ENCODE measurements at regions not wholly inside any gene's neighbourhood (a gene's known extent, or its start where the extent isn't known, plus 50 kb on each side); places are given as distances from the start of the nearest gene placed in this dataset.

DNA sequence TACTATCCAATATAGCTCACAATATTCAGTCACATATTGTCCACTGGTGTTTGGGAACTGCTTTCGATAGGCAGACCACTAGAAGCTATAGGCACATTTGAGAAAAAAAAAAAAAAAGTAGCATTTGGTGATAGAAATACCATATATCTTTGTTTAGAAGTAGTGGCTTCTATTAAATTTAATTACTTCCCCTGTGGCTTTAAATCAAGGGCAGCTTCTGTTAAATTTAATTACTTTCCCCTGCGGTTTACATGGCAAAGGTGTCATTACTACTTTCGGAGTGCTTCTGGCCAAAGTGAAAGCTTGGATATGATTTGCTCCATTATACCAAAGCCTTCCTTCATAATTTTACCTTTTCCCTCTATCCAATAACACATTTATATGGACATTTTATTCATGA lies 229.9 kb downstream of the TTLL7 start:
- DNase-seq, result no peak
- no peaks in the 10 kb centered on the region for H3K9me3 ChIP-seq (replicated peaks in 1 of 3)
- 78 to 82% (median 79%) methylated on average over 3 of the region's 3 CpGs for WGBS, 4 donors
- TF ChIP-seq, protein P1, sequence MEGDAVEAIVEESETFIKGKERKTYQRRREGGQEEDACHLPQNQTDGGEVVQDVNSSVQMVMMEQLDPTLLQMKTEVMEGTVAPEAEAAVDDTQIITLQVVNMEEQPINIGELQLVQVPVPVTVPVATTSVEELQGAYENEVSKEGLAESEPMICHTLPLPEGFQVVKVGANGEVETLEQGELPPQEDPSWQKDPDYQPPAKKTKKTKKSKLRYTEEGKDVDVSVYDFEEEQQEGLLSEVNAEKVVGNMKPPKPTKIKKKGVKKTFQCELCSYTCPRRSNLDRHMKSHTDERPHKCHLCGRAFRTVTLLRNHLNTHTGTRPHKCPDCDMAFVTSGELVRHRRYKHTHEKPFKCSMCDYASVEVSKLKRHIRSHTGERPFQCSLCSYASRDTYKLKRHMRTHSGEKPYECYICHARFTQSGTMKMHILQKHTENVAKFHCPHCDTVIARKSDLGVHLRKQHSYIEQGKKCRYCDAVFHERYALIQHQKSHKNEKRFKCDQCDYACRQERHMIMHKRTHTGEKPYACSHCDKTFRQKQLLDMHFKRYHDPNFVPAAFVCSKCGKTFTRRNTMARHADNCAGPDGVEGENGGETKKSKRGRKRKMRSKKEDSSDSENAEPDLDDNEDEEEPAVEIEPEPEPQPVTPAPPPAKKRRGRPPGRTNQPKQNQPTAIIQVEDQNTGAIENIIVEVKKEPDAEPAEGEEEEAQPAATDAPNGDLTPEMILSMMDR (IDR thresholded peaks at IDR 0.05), result no peak
- no peak for TF ChIP-seq POLR2A (IDR thresholded peaks at IDR 0.05)
- no peaks in the 10 kb centered on the region for H3K27me3 ChIP-seq
- H3K36me3 ChIP-seq (replicated peaks in 1 of 2), result no peaks in the 10 kb centered on the region
- intact Hi-C loops (cut with DNase I), result no loop called here
- H3K27ac ChIP-seq, result no peak overlapping the region
- no peak overlapping the region for H3K4me3 ChIP-seq
- H3K4me1 ChIP-seq (replicated peaks in 1 of 2), result no peaks in the 10 kb centered on the region

DNA sequence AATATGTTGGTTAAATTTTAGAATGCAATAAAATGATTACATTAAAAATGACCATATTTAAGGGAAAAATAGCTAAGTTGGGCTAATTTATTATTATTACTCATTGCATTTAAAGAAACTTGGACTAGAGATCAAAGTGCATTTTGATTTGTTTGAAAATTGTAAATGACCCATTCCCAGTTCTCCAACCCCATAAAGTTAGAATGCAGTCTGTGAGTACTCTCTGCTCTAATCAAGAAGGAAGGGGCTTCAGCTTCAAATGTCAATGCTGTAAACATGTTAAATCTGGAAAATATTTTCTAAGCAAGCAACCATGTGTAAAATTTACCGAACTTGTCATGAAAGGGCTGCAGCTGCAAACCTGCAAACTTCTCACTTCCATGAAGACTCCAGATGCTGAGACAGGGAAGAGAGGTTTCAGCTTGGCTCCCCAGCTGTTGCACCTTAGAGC lies 232.7 kb downstream of the TTLL7 start:
- no peak overlapping the region for H3K27ac ChIP-seq
- no peak for DNase-seq
- H3K4me3 ChIP-seq, result no peak overlapping the region
- no peaks in the 10 kb centered on the region for H3K4me1 ChIP-seq (replicated peaks in 1 of 2)
- intact Hi-C loops (cut with DNase I), result no loop called here
- no peak for TF ChIP-seq POLR2A (IDR thresholded peaks at IDR 0.05)
- H3K36me3 ChIP-seq (replicated peaks in 1 of 2), result no peaks in the 10 kb centered on the region
- no peaks in the 10 kb centered on the region for H3K27me3 ChIP-seq
- 79 to 90% (median 86%) methylated on average over 1 of the region's 1 CpG for WGBS, 4 donors
- H3K9me3 ChIP-seq (replicated peaks in 1 of 3), result no peaks in the 10 kb centered on the region

DNA sequence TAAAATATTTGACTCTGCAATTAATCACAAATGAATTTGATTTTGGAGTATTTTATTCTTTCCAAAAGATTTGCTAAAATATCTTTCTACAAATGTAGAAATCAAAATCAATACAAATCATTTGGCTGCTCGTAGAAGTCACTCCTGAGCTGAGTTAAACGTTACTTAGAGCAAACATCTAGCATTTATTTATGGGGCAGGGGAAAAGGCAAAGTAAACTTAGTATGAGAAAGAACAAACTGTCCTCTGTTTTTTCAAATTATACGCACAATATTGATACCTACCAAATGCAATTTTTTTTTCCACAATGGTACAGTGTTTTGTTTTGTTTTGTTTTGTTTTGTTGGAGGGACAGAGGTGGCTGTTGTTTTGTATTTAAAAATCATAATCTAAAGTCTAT lies 233.8 kb downstream of the TTLL7 start:
- DNase-seq, result no peak
- intact Hi-C loops (cut with DNase I), result no loop called here
- Histone ChIP-seq H3K27ac (no peak overlapping the region), H3K4me1 (replicated peaks in 1 of 2) (no peaks in the 10 kb centered on the region), H3K36me3 (replicated peaks in 1 of 2) (no peaks in the 10 kb centered on the region), H3K9me3 (replicated peaks in 1 of 3) (no peaks in the 10 kb centered on the region), H3K27me3 (no peaks in the 10 kb centered on the region), H3K4me3 (no peak overlapping the region)
- 86 to 93% (median 89%) methylated on average over 3 of the region's 3 CpGs for WGBS, 4 donors
- TF ChIP-seq, protein P1 (IDR thresholded peaks at IDR 0.05), result no peak
- no peak for TF ChIP-seq POLR2A (IDR thresholded peaks at IDR 0.05)

DNA sequence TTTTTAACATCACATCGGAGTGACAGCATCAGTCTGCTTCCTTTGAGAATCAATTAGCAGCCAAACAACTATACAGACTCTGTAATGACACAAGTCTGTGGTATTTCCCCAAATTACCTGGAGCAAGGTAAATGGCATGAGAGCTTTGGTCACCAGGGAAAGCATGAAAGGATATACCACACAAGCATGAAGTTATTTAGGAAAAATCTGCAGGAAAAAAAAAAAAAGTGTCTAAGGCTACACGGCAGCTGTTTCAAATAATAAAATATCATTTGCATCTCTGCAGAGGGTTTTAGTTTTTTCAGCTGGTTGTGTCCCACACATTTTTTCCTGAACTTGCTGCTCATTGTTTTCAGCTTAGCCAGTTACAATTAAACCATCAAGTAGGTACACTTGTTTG lies 234.7 kb downstream of the TTLL7 start:
- no peak overlapping the region for H3K27ac ChIP-seq
- DNase-seq, result no peak
- H3K4me3 ChIP-seq, result no peak overlapping the region
- H3K36me3 ChIP-seq (replicated peaks in 1 of 2), result no peaks in the 10 kb centered on the region
- H3K9me3 ChIP-seq (replicated peaks in 1 of 3), result no peaks in the 10 kb centered on the region
- TF ChIP-seq POLR2A (IDR thresholded peaks at IDR 0.05), result no peak
- TF ChIP-seq, protein P1 (IDR thresholded peaks at IDR 0.05), result no peak
- intact Hi-C loops (cut with DNase I), result no loop called here
- no peaks in the 10 kb centered on the region for H3K27me3 ChIP-seq
- no peaks in the 10 kb centered on the region for H3K4me1 ChIP-seq (replicated peaks in 1 of 2)
- 75 to 88% (median 84%) methylated on average over 2 of the region's 2 CpGs for WGBS, 4 donors

DNA sequence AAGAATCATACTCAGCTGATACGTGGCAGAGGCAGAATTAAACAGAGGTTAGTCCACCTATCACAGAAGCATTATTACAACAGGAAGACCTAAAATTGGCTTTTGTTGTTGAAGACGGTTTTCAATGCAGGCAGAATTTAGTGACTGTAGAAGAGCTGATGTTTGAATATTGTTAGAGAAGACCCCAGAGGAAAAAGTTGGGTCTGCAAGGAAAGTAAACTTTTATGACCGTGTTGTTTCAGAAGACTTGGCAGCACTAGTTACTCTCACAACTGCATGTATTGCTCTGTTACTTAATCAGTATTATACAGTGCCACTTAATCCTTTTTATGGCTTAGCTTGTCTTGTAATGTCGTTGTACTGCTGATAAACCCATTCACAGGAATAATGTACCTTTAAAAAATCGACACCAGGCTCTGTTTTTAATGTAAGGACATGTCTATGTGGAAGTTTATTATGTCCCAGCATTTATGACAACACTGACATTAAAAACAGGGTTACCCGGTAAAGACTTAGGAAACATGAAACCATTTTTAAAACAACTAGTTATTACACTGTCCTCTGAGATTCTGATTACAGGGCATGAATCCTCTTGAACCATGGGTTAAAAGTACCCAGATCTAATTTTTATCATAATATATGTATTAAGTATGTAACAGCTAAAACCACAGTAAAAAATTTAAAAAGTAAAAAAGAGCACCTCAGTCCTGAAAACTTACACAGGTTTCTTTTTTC lies 235.4 kb downstream of the TTLL7 start:
- intact Hi-C loops (cut with DNase I), result no loop called here
- no peaks in the 10 kb centered on the region for H3K27me3 ChIP-seq
- H3K4me3 ChIP-seq, result no peak overlapping the region
- no peaks in the 10 kb centered on the region for H3K9me3 ChIP-seq (replicated peaks in 1 of 3)
- H3K4me1 ChIP-seq (replicated peaks in 1 of 2), result no peaks in the 10 kb centered on the region
- TF ChIP-seq, protein P1 (IDR thresholded peaks at IDR 0.05), result no peak
- no peak for TF ChIP-seq POLR2A (IDR thresholded peaks at IDR 0.05)
- no peak for DNase-seq
- H3K27ac ChIP-seq, result no peak overlapping the region
- no peaks in the 10 kb centered on the region for H3K36me3 ChIP-seq (replicated peaks in 1 of 2)
- 60 to 69% (median 66%) methylated on average over 6 of the region's 6 CpGs for WGBS, 4 donors

Measured in adrenal gland (tissue), 9 donors.